ENCODE measurements at regions not wholly inside any gene's neighbourhood (a gene's known extent, or its start where the extent isn't known, plus 50 kb on each side); places are given as distances from the start of the nearest gene placed in this dataset.

DNA sequence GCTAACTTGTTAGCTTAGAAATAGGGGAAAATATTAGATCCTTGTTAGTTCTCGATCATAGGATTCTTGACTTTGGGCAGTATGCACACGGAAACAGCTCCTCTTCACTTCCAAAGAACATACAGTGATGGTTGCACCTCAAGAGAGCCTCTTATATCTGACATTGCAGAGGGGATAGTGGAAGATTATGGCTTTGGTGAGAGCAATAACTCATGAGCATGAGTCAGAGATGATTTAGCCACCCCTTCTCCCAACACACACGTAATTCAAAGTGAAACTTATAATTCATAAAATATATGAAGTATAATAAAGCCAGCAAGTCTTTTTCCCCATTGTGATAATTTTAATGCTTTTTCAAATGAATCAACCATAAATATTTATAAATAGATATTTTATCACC is 683.7 kb downstream of the POM121L12 start:
- TF ChIP-seq POLR2A (IDR thresholded peaks at IDR 0.05): no peak
- no peak for TF ChIP-seq CTCF (IDR thresholded peaks at IDR 0.05)
- Histone ChIP-seq H3K36me3 (replicated peaks in 1 of 2) (no peaks in the 10 kb centered on the region), H3K27ac (no peak overlapping the region), H3K9me3 (replicated peaks in 1 of 3) (no peaks in the 10 kb centered on the region), H3K4me1 (replicated peaks in 1 of 2) (no peaks in the 10 kb centered on the region), H3K4me3 (no peak overlapping the region), H3K27me3 (no peaks in the 10 kb centered on the region)
- intact Hi-C loops (cut with DNase I): no loop called here
- no peak for DNase-seq
- 73 to 83% (median 76%) methylated on average over 3 of the region's 3 CpGs for WGBS, 4 donors

- no peaks in the 10 kb centered on the region for H3K9me3 ChIP-seq (replicated peaks in 1 of 3)
- intact Hi-C loops (cut with DNase I): no loop called here
- no peak for DNase-seq
- TF ChIP-seq CTCF (IDR thresholded peaks at IDR 0.05): no peak
- TF ChIP-seq POLR2A (IDR thresholded peaks at IDR 0.05): no peak
- no peak overlapping the region for H3K4me3 ChIP-seq
- no peak overlapping the region for H3K27ac ChIP-seq
- H3K4me1 ChIP-seq (replicated peaks in 1 of 2): no peaks in the 10 kb centered on the region
- H3K36me3 ChIP-seq (replicated peaks in 1 of 2): no peaks in the 10 kb centered on the region
- H3K27me3 ChIP-seq: no peaks in the 10 kb centered on the region
- WGBS, 4 donors: 84 to 94% (median 89%) methylated on average over 6 of the region's 6 CpGs
Measured at GRCh38 chr7:53740971-53741370, 705.5 kb downstream of the POM121L12 start.

DNA sequence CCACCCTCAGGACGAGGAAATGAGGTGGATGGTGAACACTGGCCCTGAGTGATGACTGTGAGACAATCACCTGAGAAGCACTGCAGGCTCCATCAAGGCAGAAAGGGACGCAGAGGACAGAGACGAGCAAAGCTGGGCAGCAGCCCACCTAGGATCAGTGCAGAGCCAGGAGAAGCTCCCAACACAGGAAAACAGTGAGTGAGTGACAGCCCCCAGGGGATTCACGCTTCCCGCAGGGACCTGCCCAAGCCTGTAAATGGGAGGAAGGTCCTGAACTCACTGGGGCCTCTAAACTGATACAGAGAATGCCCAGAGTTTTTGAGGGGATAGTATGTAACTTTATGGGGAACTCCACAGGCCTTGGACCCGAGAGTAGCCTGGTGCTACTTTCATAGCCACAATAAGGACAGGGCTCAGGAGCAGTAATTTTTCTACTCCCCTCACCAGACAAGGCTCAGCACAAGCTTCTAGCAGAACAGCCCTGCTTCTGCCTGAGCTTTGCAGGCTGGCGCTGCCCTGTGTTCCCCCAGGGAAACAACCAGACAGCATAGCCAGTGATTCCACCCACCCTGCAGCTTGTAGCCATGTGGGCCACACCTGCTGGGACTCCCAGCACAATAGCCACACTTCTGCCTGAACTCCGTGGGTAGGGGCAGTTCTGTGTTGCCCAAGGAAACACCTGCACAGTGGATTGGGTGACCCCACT is 708.4 kb downstream of the POM121L12 start:
- Histone ChIP-seq H3K4me1 (replicated peaks in 1 of 2) (no peaks in the 10 kb centered on the region), H3K27ac (no peak overlapping the region), H3K9me3 (replicated peaks in 1 of 3) (no peaks in the 10 kb centered on the region), H3K27me3 (no peaks in the 10 kb centered on the region), H3K36me3 (replicated peaks in 1 of 2) (no peaks in the 10 kb centered on the region), H3K4me3 (no peak overlapping the region)
- TF ChIP-seq POLR2A (IDR thresholded peaks at IDR 0.05): no peak
- TF ChIP-seq CTCF (IDR thresholded peaks at IDR 0.05): no peak
- WGBS, 4 donors: 80 to 86% (median 81%) methylated on average over 6 to 8 of the region's 8 CpGs
- DNase-seq: no peak
- intact Hi-C loops (cut with DNase I): no loop called here

DNA sequence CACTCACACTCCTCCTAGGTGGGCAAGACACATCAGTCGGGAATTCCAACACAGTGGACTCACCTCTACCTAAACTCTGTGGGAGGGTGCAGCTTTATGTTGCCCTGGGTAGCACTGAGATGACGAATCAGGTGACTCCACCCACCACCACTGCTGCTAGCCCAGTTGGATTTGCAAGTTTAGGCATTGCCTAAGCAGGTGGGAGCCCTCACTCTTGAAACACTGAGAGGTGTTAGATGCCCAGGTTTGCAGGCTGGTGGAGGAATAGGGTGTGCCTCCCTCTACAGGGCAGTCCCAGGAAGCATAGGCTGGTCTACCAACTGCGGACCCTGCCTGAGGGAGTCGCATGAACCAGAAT is 708.9 kb downstream of the POM121L12 start:
- Histone ChIP-seq H3K27me3 (no peaks in the 10 kb centered on the region), H3K27ac (no peak overlapping the region), H3K9me3 (replicated peaks in 1 of 3) (no peaks in the 10 kb centered on the region), H3K4me3 (no peak overlapping the region), H3K36me3 (replicated peaks in 1 of 2) (no peaks in the 10 kb centered on the region), H3K4me1 (replicated peaks in 1 of 2) (no peaks in the 10 kb centered on the region)
- TF ChIP-seq CTCF (IDR thresholded peaks at IDR 0.05) (no peak), POLR2A (IDR thresholded peaks at IDR 0.05) (no peak)
- DNase-seq: no peak
- intact Hi-C loops (cut with DNase I): no loop called here
- 87 to 100% (median 90%) methylated on average over 1 to 4 of the region's 4 CpGs for WGBS, 4 donors

Data from adrenal gland (tissue), 9 donors.